ENCODE measurements at regions not wholly inside any gene's neighbourhood (a gene's known extent, or its start where the extent isn't known, plus 50 kb on each side); places are given as distances from the start of the nearest gene placed in this dataset.

DNA sequence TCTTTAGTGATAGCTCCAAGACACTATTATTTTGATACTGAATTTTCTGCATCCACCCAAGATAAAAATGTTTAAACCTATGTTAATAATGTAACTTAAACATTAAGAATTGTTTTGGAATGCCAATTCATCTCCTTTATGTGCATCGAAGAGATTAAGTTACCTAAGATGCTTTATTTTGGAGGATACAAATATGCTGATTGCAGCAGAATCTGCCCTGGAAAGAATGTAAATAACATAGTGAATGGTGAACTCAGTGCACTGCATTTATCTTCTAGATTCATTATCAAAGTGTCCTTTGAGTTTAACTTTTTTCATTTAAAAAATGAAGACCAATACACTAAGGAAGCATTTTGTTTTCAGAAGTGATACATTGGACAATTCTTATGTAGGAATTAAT is 757.2 kb downstream of the MRPL39 start:
- Histone ChIP-seq H3K4me2 (ENCODE audit: low read length) (no peak overlapping the region), H4K20me1 (ENCODE audit: insufficient read depth) (no peaks in the 10 kb centered on the region), H3K4me3 (ENCODE audit: low read length) (no peak overlapping the region), H3K27me3 (ENCODE audit: insufficient read depth, low read depth, low read length) (no peaks in the 10 kb centered on the region), H3K36me3 (ENCODE audit: insufficient read depth, low read length) (no peaks in the 10 kb centered on the region), H3F3A (ENCODE audit: insufficient read depth, low read length, poor library complexity, severe bottlenecking) (peaks cover 4% of the 10 kb centered on the region), H3K9me3 (ENCODE audit: low read length) (no peaks in the 10 kb centered on the region), H3K27ac (ENCODE audit: low read length) (no peak overlapping the region), H3K9me2 (ENCODE audit: insufficient read depth, low read length) (no peaks in the 10 kb centered on the region), H3K79me2 (replicated peaks; ENCODE audit: insufficient read depth, low read length) (no peaks in the 10 kb centered on the region), H3K9ac (ENCODE audit: low read length) (no peak overlapping the region), H2AFZ (ENCODE audit: low read depth, low read length) (no peak overlapping the region)
- TF ChIP-seq CTCF (IDR thresholded peaks at IDR 0.05; ENCODE audit: poor library complexity, severe bottlenecking): no peak
- TF ChIP-seq RAD21 (conservative IDR thresholded peaks at IDR 0.05): no peak
- no peak for TF ChIP-seq POLR2AphosphoS5 (IDR thresholded peaks at IDR 0.05)
- TF ChIP-seq SMC3 (conservative IDR thresholded peaks at IDR 0.05; ENCODE audit: poor library complexity): no peak
- no peak for TF ChIP-seq TAF1 (IDR thresholded peaks at IDR 0.05; ENCODE audit: low read depth)
- no peak for TF ChIP-seq EP300 (conservative IDR thresholded peaks at IDR 0.05; ENCODE audit: poor library complexity, severe bottlenecking)
- no peak for TF ChIP-seq EZH2 (IDR thresholded peaks at IDR 0.05; ENCODE audit: borderline replicate concordance, insufficient read depth, low read length, poor library complexity, severe bottlenecking)
- TF ChIP-seq MXI1 (conservative IDR thresholded peaks at IDR 0.05; ENCODE audit: poor library complexity, severe bottlenecking): no peak
- no peak for TF ChIP-seq REST (IDR thresholded peaks at IDR 0.05; ENCODE audit: borderline replicate concordance)

DNA sequence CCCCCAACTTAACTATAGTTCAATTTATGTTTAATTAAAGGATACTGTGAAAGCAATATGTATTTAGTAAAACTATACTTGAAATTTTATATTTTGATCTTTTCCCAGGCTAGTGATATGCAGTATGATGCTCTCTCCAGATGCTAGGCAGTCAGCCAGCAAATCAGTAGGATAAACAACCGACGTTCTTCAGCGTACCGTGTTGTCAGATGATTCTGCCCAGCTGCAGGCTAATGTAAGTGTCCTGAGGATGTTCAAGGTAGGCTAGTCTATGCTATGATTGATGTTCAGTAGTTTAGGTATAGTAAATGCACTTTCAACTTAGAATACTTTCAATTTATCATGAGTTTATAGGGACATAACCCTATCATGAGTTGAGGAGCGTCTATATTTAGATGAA is 762.6 kb downstream of the MRPL39 start:
- Histone ChIP-seq H3F3A (ENCODE audit: insufficient read depth, low read length, poor library complexity, severe bottlenecking) (no peaks in the 10 kb centered on the region), H3K9me2 (ENCODE audit: insufficient read depth, low read length) (no peaks in the 10 kb centered on the region), H3K27ac (ENCODE audit: low read length) (no peak overlapping the region), H3K36me3 (ENCODE audit: insufficient read depth, low read length) (no peaks in the 10 kb centered on the region), H2AFZ (ENCODE audit: low read depth, low read length) (no peak overlapping the region), H3K9me3 (ENCODE audit: low read length) (no peaks in the 10 kb centered on the region), H3K27me3 (ENCODE audit: insufficient read depth, low read depth, low read length) (no peaks in the 10 kb centered on the region), H3K4me3 (ENCODE audit: low read length) (no peak overlapping the region), H4K20me1 (ENCODE audit: insufficient read depth) (no peaks in the 10 kb centered on the region), H3K9ac (ENCODE audit: low read length) (no peak overlapping the region), H3K79me2 (replicated peaks; ENCODE audit: insufficient read depth, low read length) (no peaks in the 10 kb centered on the region), H3K4me2 (ENCODE audit: low read length) (no peak overlapping the region)
- TF ChIP-seq EP300 (conservative IDR thresholded peaks at IDR 0.05; ENCODE audit: poor library complexity, severe bottlenecking): no peak
- no peak for TF ChIP-seq EZH2 (IDR thresholded peaks at IDR 0.05; ENCODE audit: borderline replicate concordance, insufficient read depth, low read length, poor library complexity, severe bottlenecking)
- no peak for TF ChIP-seq POLR2AphosphoS5 (IDR thresholded peaks at IDR 0.05)
- no peak for TF ChIP-seq CTCF (IDR thresholded peaks at IDR 0.05; ENCODE audit: poor library complexity, severe bottlenecking)
- TF ChIP-seq REST (IDR thresholded peaks at IDR 0.05; ENCODE audit: borderline replicate concordance): no peak
- no peak for TF ChIP-seq RAD21 (conservative IDR thresholded peaks at IDR 0.05)
- TF ChIP-seq MXI1 (conservative IDR thresholded peaks at IDR 0.05; ENCODE audit: poor library complexity, severe bottlenecking): no peak
- no peak for TF ChIP-seq SMC3 (conservative IDR thresholded peaks at IDR 0.05; ENCODE audit: poor library complexity)
- no peak for TF ChIP-seq TAF1 (IDR thresholded peaks at IDR 0.05; ENCODE audit: low read depth)

Measured in neural cell (in vitro differentiated cells).